ENCODE measurements at regions not wholly inside any gene's neighbourhood (a gene's known extent, or its start where the extent isn't known, plus 50 kb on each side); places are given as distances from the start of the nearest gene placed in this dataset.

DNA sequence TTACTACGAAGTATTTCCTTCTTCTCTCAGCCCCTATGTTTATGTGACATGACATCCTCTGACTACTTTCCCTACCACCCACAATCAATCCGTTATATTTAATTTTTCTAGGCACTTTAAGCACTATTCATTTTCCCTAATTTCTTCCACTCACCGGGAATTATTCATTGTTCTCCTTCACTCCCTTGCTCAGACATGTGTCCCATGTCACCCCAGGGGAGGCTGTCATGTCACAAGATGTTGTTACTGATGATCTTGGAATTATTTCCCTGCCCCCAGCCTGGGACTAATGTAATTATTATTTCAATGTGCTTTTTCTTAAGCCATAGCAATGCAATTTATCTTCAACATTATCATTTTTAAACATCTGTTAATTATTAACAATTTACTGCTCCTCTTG, 317.2 kb downstream of the PHF14 start:
- H3K9ac ChIP-seq (ENCODE audit: low read length), result no peak overlapping the region
- TF ChIP-seq JUND (IDR thresholded peaks at IDR 0.05) (no peak), CEBPB (IDR thresholded peaks at IDR 0.05; ENCODE audit: low read depth) (no peak), FOSL1 (IDR thresholded peaks at IDR 0.05; ENCODE audit: low read depth) (no peak)
- TF ChIP-seq, protein P1, sequence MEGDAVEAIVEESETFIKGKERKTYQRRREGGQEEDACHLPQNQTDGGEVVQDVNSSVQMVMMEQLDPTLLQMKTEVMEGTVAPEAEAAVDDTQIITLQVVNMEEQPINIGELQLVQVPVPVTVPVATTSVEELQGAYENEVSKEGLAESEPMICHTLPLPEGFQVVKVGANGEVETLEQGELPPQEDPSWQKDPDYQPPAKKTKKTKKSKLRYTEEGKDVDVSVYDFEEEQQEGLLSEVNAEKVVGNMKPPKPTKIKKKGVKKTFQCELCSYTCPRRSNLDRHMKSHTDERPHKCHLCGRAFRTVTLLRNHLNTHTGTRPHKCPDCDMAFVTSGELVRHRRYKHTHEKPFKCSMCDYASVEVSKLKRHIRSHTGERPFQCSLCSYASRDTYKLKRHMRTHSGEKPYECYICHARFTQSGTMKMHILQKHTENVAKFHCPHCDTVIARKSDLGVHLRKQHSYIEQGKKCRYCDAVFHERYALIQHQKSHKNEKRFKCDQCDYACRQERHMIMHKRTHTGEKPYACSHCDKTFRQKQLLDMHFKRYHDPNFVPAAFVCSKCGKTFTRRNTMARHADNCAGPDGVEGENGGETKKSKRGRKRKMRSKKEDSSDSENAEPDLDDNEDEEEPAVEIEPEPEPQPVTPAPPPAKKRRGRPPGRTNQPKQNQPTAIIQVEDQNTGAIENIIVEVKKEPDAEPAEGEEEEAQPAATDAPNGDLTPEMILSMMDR (IDR thresholded peaks at IDR 0.05 in 2 of 3, conservative IDR thresholded peaks at IDR 0.05 in 1 of 3; ENCODE audit: borderline replicate concordance in 1 of 3, insufficient read depth in 1 of 3, low read depth in 2 of 3, low read length in 2 of 3), result no peak
- TF ChIP-seq, protein P2, sequence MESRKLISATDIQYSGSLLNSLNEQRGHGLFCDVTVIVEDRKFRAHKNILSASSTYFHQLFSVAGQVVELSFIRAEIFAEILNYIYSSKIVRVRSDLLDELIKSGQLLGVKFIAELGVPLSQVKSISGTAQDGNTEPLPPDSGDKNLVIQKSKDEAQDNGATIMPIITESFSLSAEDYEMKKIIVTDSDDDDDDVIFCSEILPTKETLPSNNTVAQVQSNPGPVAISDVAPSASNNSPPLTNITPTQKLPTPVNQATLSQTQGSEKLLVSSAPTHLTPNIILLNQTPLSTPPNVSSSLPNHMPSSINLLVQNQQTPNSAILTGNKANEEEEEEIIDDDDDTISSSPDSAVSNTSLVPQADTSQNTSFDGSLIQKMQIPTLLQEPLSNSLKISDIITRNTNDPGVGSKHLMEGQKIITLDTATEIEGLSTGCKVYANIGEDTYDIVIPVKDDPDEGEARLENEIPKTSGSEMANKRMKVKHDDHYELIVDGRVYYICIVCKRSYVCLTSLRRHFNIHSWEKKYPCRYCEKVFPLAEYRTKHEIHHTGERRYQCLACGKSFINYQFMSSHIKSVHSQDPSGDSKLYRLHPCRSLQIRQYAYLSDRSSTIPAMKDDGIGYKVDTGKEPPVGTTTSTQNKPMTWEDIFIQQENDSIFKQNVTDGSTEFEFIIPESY (IDR thresholded peaks at IDR 0.05; ENCODE audit: extremely low read depth, insufficient replicate concordance, low read length), result no peak
- no peak for ATAC-seq
- H3K27ac ChIP-seq (ENCODE audit: low read depth, low read length), result no peak overlapping the region
- intact Hi-C loops (cut with micrococcal nuclease), result no loop called here
- no peaks in the 10 kb centered on the region for H3K9me2 ChIP-seq (ENCODE audit: insufficient read depth)
- BruUV-seq (replicated peaks), result no TSS peak
- ChIA-PET CTCF (no interaction called here), RAD21 (ENCODE audit: low non-redundant PET in 1 of 2, low total read pairs in 2 of 2, uncharacterized antibody in 2 of 2, unreplicated experiment in 2 of 2) (no interaction called here), POLR2A (no interaction called here)
- no peaks in the 10 kb centered on the region for H3K9me3 ChIP-seq (ENCODE audit: control insufficient read depth in 1 of 2, insufficient read depth in 1 of 2, low read depth in 1 of 2, low read length in 2 of 2)
- H2AFZ ChIP-seq (ENCODE audit: low read depth, low read length, poor library complexity, severe bottlenecking), result no peak overlapping the region
- H3K4me1 ChIP-seq (ENCODE audit: control insufficient read depth in 1 of 2, insufficient read depth in 2 of 2, low read length in 2 of 2), result no peaks in the 10 kb centered on the region
- no peaks in the 10 kb centered on the region for H3K79me2 ChIP-seq (ENCODE audit: insufficient read depth, low read length)
- no peak overlapping the region for H3K4me2 ChIP-seq (ENCODE audit: low read length)
- H3K27me3 ChIP-seq (ENCODE audit: insufficient read depth, low read length), result no peaks in the 10 kb centered on the region
- no peak overlapping the region for H3K4me3 ChIP-seq (replicated peaks in 1 of 2; ENCODE audit: low read depth in 1 of 2, low read length in 2 of 2)
- H3K36me3 ChIP-seq (ENCODE audit: control insufficient read depth in 1 of 2, insufficient read depth in 2 of 2, low read length in 2 of 2), result no peaks in the 10 kb centered on the region
- no peak for DNase-seq (ENCODE audit: low read depth, low spot score)
- H4K20me1 ChIP-seq (ENCODE audit: insufficient read depth), result no peaks in the 10 kb centered on the region

DNA sequence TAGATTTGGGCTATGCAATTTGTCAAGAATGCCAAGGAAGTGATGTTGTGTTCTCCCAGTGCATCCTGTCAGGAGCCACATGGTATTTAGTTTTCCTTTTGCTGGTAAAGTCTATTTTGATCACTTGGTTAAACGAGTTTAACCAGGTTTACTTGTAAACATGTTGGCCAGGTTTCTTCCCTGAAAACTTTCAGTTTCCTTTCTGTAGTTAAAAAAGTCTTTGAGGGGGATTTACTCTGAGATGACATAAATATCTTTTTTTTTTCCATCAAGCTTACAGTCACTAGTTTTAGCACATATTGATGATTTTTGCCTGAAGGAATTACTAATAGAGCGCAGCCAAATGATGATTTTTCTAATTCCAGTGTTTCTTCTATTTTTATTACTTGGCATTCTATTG, 320.5 kb downstream of the PHF14 start:
- Histone ChIP-seq H3K27me3 (ENCODE audit: insufficient read depth, low read length) (no peaks in the 10 kb centered on the region), H3K4me1 (ENCODE audit: control insufficient read depth in 1 of 2, insufficient read depth in 2 of 2, low read length in 2 of 2) (no peaks in the 10 kb centered on the region), H3K36me3 (ENCODE audit: control insufficient read depth in 1 of 2, insufficient read depth in 2 of 2, low read length in 2 of 2) (no peaks in the 10 kb centered on the region), H3K9me2 (ENCODE audit: insufficient read depth) (no peaks in the 10 kb centered on the region), H3K9me3 (ENCODE audit: control insufficient read depth in 1 of 2, insufficient read depth in 1 of 2, low read depth in 1 of 2, low read length in 2 of 2) (no peaks in the 10 kb centered on the region), H4K20me1 (ENCODE audit: insufficient read depth) (no peaks in the 10 kb centered on the region), H3K9ac (ENCODE audit: low read length) (no peak overlapping the region), H3K4me3 (replicated peaks in 1 of 2; ENCODE audit: low read depth in 1 of 2, low read length in 2 of 2) (no peak overlapping the region), H3K27ac (ENCODE audit: low read depth, low read length) (no peak overlapping the region), H2AFZ (ENCODE audit: low read depth, low read length, poor library complexity, severe bottlenecking) (no peak overlapping the region), H3K79me2 (ENCODE audit: insufficient read depth, low read length) (no peaks in the 10 kb centered on the region), H3K4me2 (ENCODE audit: low read length) (no peak overlapping the region)
- intact Hi-C loops (cut with micrococcal nuclease), result no loop called here
- no peak for TF ChIP-seq EGR1 (IDR thresholded peaks at IDR 0.05; ENCODE audit: low read depth)
- BruUV-seq (replicated peaks), result no TSS peak
- ChIA-PET POLR2A (no interaction called here), CTCF (no interaction called here), RAD21 (ENCODE audit: low non-redundant PET in 1 of 2, low total read pairs in 2 of 2, uncharacterized antibody in 2 of 2, unreplicated experiment in 2 of 2) (no interaction called here)
- no peak for ATAC-seq
- DNase-seq (ENCODE audit: low read depth, low spot score), result no peak

Data from HCT116 (cell line).